Panc1 (cell line): ENCODE measurements at regions not wholly inside any gene's neighbourhood (a gene's known extent, or its start where the extent isn't known, plus 50 kb on each side); places are given as distances from the start of the nearest gene placed in this dataset.

ENCODE experiments used
- ATAC-seq: fragments of 200-7000 bp; cut with Tn5 transposase; 2 replicates; pipeline ENCODE4 v1.9.1; 2020; ENCODE audit warnings: mild to moderate bottlenecking, moderate library complexity
- BruUV-seq: library from RNA; stranded (reverse); fragments of 400-500 nt; replicated peaks from 2 replicates; lab custom pipeline; 2021; lab: Mats Ljungman, UMichigan
- CTCF ChIA-PET: fragments of 300-600 bp; sonication (Branson Sonifier 250); formaldehyde crosslinking; loops from one replicate; lab custom pipeline; 2022; ENCODE audit warnings: antibody characterized with exemption; lab: Charles Lee
- POLR2A ChIA-PET: fragments of 300-600 bp; sonication (Branson Sonifier 250); formaldehyde crosslinking; loops from one replicate; lab custom pipeline; 2022; ENCODE audit warnings: antibody characterized with exemption; lab: Charles Lee
- DNase-seq: peaks from one replicate; pipeline ENCODE4 v3.0.0-alpha.2; 2010; ENCODE audit warnings: low read depth, low spot score
- H3K27ac ChIP-seq: 2 replicates; pipeline ENCODE4 v1.5.1; 2011; ENCODE audit warnings: mild to moderate bottlenecking, low read length, inconsistent platforms
- H3K27me3 ChIP-seq: fragments of 200-500 bp; sonication (Bioruptor generic); 2 replicates; pipeline ENCODE4 v1.6.0; 2014; ENCODE audit warnings: low read length, inconsistent platforms; ENCODE audit not compliant: control insufficient read depth, insufficient read depth
- H3K36me3 ChIP-seq: fragments of 200-500 bp; sonication (Bioruptor generic); 2 replicates; pipeline ENCODE4 v1.5.1; 2014; ENCODE audit warnings: inconsistent platforms, mild to moderate bottlenecking, low read length, moderate library complexity; ENCODE audit not compliant: control insufficient read depth, insufficient read depth
- H3K4me1 ChIP-seq: 2 replicates; pipeline ENCODE4 v1.5.1; 2011; ENCODE audit warnings: inconsistent platforms, mild to moderate bottlenecking, low read length, moderate library complexity; ENCODE audit not compliant: control insufficient read depth, insufficient read depth
- H3K4me3 ChIP-seq, 2 experiments: 2 replicates each; pipeline ENCODE4 v1.5.1; 2011 to 2012; ENCODE audit warnings: low read depth in 2 of 2, low read length in 2 of 2, mild to moderate bottlenecking in 2 of 2, inconsistent platforms in 1 of 2, moderate library complexity in 1 of 2
- H3K9me3 ChIP-seq: fragments of 200-500 bp; sonication (Bioruptor generic); 2 replicates; pipeline ENCODE4 v1.5.1; 2014; ENCODE audit warnings: low read depth, mild to moderate bottlenecking, inconsistent platforms, low read length, moderate library complexity; ENCODE audit not compliant: control insufficient read depth, insufficient read depth
- CTCF ChIP-seq: fragments of 450-650 bp; IDR thresholded peaks from 2 replicates; pipeline ENCODE4 v1.5.1; 2017; ENCODE audit warnings: mild to moderate bottlenecking
- POLR2AphosphoS5 ChIP-seq: IDR thresholded peaks from 2 replicates; pipeline ENCODE4 v1.6.1; 2012; ENCODE audit warnings: mild to moderate bottlenecking, low read depth, low read length, moderate library complexity
- REST ChIP-seq, 2 experiments: IDR thresholded peaks; 2 replicates each; pipeline ENCODE4 v1.6.1; 2011 to 2012; ENCODE audit warnings: low read depth in 2 of 2, control low read depth in 1 of 2, low read length in 1 of 2, mild to moderate bottlenecking in 1 of 2, moderate library complexity in 1 of 2; ENCODE audit not compliant: insufficient read depth in 1 of 2
- SIN3A ChIP-seq: IDR thresholded peaks from 2 replicates; pipeline ENCODE4 v1.6.1; 2012; ENCODE audit warnings: low read depth, mild to moderate bottlenecking, low read length, moderate library complexity, borderline replicate concordance; ENCODE audit not compliant: insufficient read depth
- TCF7L2 ChIP-seq: IDR thresholded peaks from 2 replicates; pipeline ENCODE4 v1.6.1; 2011; ENCODE audit warnings: mild to moderate bottlenecking, low read depth, low read length, inconsistent platforms
- in situ Hi-C: cut with HindIII; loops from 2 replicates; pipeline ENCODE4 v1.10.0; 2016; ENCODE audit warnings: low sequenced_read_pairs, low pct_unique_long_range_greater_than_20kb
- intact Hi-C: fragments of 100-400 bp; cut with micrococcal nuclease; formaldehyde crosslinking; loops from one replicate; pipeline ENCODE4 v1.10.0; 2022; ENCODE audit not compliant: unreplicated experiment

GRCh38 chr2:31728406-31729064, 147.8 kb upstream of the SRD5A2 start:
- H3K27ac ChIP-seq: no peak overlapping the region
- H3K27me3 ChIP-seq: no peaks in the 10 kb centered on the region
- no peak for TF ChIP-seq TCF7L2
- TF ChIP-seq CTCF: no peak
- intact Hi-C loops (no loop called here), in situ Hi-C loops (no loop called here)
- no peak overlapping the region for H3K4me3 ChIP-seq
- H3K4me1 ChIP-seq: no peaks in the 10 kb centered on the region
- ChIA-PET CTCF (no interaction called here), POLR2A (no interaction called here)
- H3K36me3 ChIP-seq: no peaks in the 10 kb centered on the region
- H3K9me3 ChIP-seq: no peaks in the 10 kb centered on the region
- DNase-seq: no peak
- BruUV-seq: no TSS peak
- peak; percentile 34; the same call in 1 of the 2 replicates for ATAC-seq

- ChIA-PET POLR2A (no interaction called here), CTCF (interaction anchor here (0.6 kb wide), 1 partner anchor 304 kb away, joined by 6 read pairs; no protein-coding TSS in a partner anchor)
- Histone ChIP-seq H3K4me1 (no peaks in the 10 kb centered on the region), H3K4me3 (no peak overlapping the region), H3K27me3 (no peaks in the 10 kb centered on the region), H3K27ac (no peak overlapping the region), H3K9me3 (no peaks in the 10 kb centered on the region), H3K36me3 (no peaks in the 10 kb centered on the region)
- no peak for TF ChIP-seq POLR2AphosphoS5
- BruUV-seq: no TSS peak
- ATAC-seq (no peak), DNase-seq (no peak)
- intact Hi-C loops: no loop called here
- in situ Hi-C loops: no loop called here
Observed at GRCh38 chr2:31726457-31726856, 145.7 kb upstream of the SRD5A2 start.

- intact Hi-C loops (no loop called here), in situ Hi-C loops (no loop called here)
- H3K36me3 ChIP-seq: no peaks in the 10 kb centered on the region
- no peak for DNase-seq
- H3K27ac ChIP-seq: no peak overlapping the region
- no peak for TF ChIP-seq REST (IDR thresholded peaks at IDR 0.05; ENCODE audit: insufficient read depth in 1 of 2, low read depth in 2 of 2, low read length in 1 of 2)
- TF ChIP-seq POLR2AphosphoS5: no peak
- TF ChIP-seq SIN3A: no peak
- no peak for TF ChIP-seq CTCF
- TF ChIP-seq TCF7L2: no peak
- ChIA-PET CTCF (no interaction called here), POLR2A (no interaction called here)
- ATAC-seq: no peak
- H3K4me3 ChIP-seq: no peak overlapping the region
- H3K9me3 ChIP-seq: no peaks in the 10 kb centered on the region
- H3K27me3 ChIP-seq: no peaks in the 10 kb centered on the region
- no TSS peak for BruUV-seq
- no peaks in the 10 kb centered on the region for H3K4me1 ChIP-seq
Observed at GRCh38 chr2:31725444-31725843, 144.7 kb upstream of the SRD5A2 start.
